ENCODE measurements at regions not wholly inside any gene's neighbourhood (a gene's known extent, or its start where the extent isn't known, plus 50 kb on each side); places are given as distances from the start of the nearest gene placed in this dataset.

GRCh38 chr11:116126562-116126961, 622.3 kb upstream of the CADM1 start:
- H3K36me3 Mint-ChIP-seq (ENCODE audit: low read depth), result no peaks in the 10 kb centered on the region
- H3K9me3 Mint-ChIP-seq, result no peaks in the 10 kb centered on the region
- peaks cover 30% of the 10 kb centered on the region for H3K4me1 Mint-ChIP-seq
- H3K27ac Mint-ChIP-seq, result no peak overlapping the region
- no peak overlapping the region for H3K4me3 Mint-ChIP-seq
- DNase-seq, result no peak
- H3K27me3 Mint-ChIP-seq (ENCODE audit: low read depth, poor library complexity), result peaks cover 10% of the 10 kb centered on the region
- no peak for TF ChIP-seq CTCF (IDR thresholded peaks at IDR 0.05)

- H3K27me3 Mint-ChIP-seq (ENCODE audit: low read depth, poor library complexity), result peaks cover 10% of the 10 kb centered on the region
- DNase-seq, result no peak
- no peak for TF ChIP-seq CTCF (IDR thresholded peaks at IDR 0.05)
- no peaks in the 10 kb centered on the region for H3K9me3 Mint-ChIP-seq
- peaks cover 15% of the 10 kb centered on the region for H3K4me1 Mint-ChIP-seq
- no peak overlapping the region for H3K27ac Mint-ChIP-seq
- H3K36me3 Mint-ChIP-seq (ENCODE audit: low read depth), result no peaks in the 10 kb centered on the region
- H3K4me3 Mint-ChIP-seq, result no peak overlapping the region
Measured at GRCh38 chr11:116124922-116125714, 620.9 kb upstream of the CADM1 start.

GRCh38 chr11:116123739-116124138, 619.5 kb upstream of the CADM1 start:
- Mint-ChIP-seq H3K27ac (no peak overlapping the region), H3K9me3 (peaks cover 4% of the 10 kb centered on the region), H3K36me3 (ENCODE audit: low read depth) (no peaks in the 10 kb centered on the region), H3K4me3 (no peak overlapping the region), H3K4me1 (peaks cover 11% of the 10 kb centered on the region), H3K27me3 (ENCODE audit: low read depth, poor library complexity) (peaks cover 10% of the 10 kb centered on the region)
- TF ChIP-seq CTCF (IDR thresholded peaks at IDR 0.05), result no peak
- DNase-seq, result no peak

GRCh38 chr11:116122697-116123472, 618.7 kb upstream of the CADM1 start:
- Mint-ChIP-seq H3K27ac (no peak overlapping the region), H3K36me3 (ENCODE audit: low read depth) (no peaks in the 10 kb centered on the region), H3K27me3 (ENCODE audit: low read depth, poor library complexity) (peaks cover 8% of the 10 kb centered on the region), H3K9me3 (peaks cover 8% of the 10 kb centered on the region), H3K4me1 (peaks cover 18% of the 10 kb centered on the region), H3K4me3 (no peak overlapping the region)
- no peak for DNase-seq
- no peak for TF ChIP-seq CTCF (IDR thresholded peaks at IDR 0.05)

GRCh38 chr11:116119158-116119557, 614.9 kb upstream of the CADM1 start:
- Mint-ChIP-seq H3K27me3 (ENCODE audit: low read depth, poor library complexity) (peaks cover 7% of the 10 kb centered on the region), H3K4me1 (peaks cover 26% of the 10 kb centered on the region), H3K9me3 (peaks cover 21% of the 10 kb centered on the region), H3K27ac (no peak overlapping the region), H3K4me3 (no peak overlapping the region), H3K36me3 (ENCODE audit: low read depth) (peaks cover 2% of the 10 kb centered on the region)
- TF ChIP-seq CTCF (IDR thresholded peaks at IDR 0.05), result no peak
- no peak for DNase-seq

All from nephron progenitor cell (in vitro differentiated cells).